GM12892 (cell line): ENCODE measurements at regions not wholly inside any gene's neighbourhood (a gene's known extent, or its start where the extent isn't known, plus 50 kb on each side); places are given as distances from the start of the nearest gene placed in this dataset.
"Not testable (repeated sequence)": the region's sequence is repeated elsewhere in the genome, so short reads cannot be mapped to it uniquely, and the experiment has no call there.

Experiments used
- DNase-seq: peaks from one replicate; pipeline ENCODE4 v3.0.0; 2011; ENCODE audit not compliant: insufficient read length
- FAIRE-seq: peaks from 2 replicates; lab custom pipeline; 2011; peaks lifted over from hg19 to GRCh38; lab: Jason Lieb, UNC
- POLR2A ChIP-seq: IDR thresholded peaks from 2 replicates; pipeline ENCODE4 v1.6.1; 2011; ENCODE audit warnings: low read depth, low read length, control low read depth
- POLR2AphosphoS5 ChIP-seq: IDR thresholded peaks from 2 replicates; pipeline ENCODE4 v1.6.1; 2011; ENCODE audit warnings: low read depth, low read length, control low read depth
- TAF1 ChIP-seq: IDR thresholded peaks from 2 replicates; pipeline ENCODE4 v1.6.1; 2011; ENCODE audit warnings: low read depth, mild to moderate bottlenecking, control low read depth, low read length, borderline replicate concordance

- no peak for TF ChIP-seq TAF1
- TF ChIP-seq POLR2AphosphoS5, result no peak
- no peak for TF ChIP-seq POLR2A
- FAIRE-seq (no peak), DNase-seq (no peak)
Observed at GRCh38 chr17:52660692-52661091, 502.2 kb upstream of the CA10 start.

DNA sequence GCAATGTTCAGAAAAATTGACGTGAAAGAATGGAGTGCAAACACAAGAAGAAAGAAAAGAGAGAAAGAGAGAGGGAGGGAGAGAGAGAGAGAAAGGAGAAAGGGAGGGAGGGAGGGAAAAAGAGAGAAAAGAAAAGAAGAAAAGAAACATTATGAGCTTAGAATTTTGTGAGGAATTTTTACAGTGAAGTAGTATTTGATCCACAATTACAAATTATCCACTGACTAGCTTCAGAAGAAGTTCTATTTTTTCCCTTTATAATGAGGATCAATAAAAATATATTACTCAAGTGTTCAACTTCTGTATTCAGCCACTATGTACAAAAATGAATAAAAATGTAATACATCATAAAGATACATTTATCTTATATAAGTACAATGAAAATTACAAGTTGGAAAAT is 494.5 kb upstream of the CA10 start:
- DNase-seq (no peak), FAIRE-seq (no peak)
- TF ChIP-seq POLR2AphosphoS5 (no peak), TAF1 (no peak), POLR2A (no peak)

- TF ChIP-seq TAF1, result no peak
- TF ChIP-seq POLR2AphosphoS5, result no peak
- no peak for TF ChIP-seq POLR2A
- FAIRE-seq, result no peak
- DNase-seq, result no peak
Observed at GRCh38 chr17:52648995-52649394, 490.5 kb upstream of the CA10 start.

DNA sequence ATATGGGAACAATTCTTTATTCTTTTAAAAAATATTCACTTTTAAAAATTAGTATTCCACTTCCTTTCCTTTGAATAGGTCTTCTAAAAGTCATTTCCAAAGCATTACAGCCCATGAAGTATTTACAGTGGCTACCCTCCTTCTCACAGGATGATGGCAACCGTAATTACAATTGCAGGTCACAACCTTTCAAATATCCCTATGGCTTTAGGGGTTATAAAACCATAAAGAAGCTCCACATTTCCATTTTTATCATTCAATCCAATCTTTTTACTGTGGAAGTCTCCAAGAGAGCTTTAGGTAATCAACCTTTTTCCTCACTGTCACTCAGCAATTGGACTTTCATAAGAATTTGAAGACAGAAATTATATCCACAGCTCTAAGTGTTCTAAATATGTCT is 488.9 kb upstream of the CA10 start:
- DNase-seq, result no peak
- no peak for FAIRE-seq
- no peak for TF ChIP-seq POLR2A

- DNase-seq (no peak), FAIRE-seq (no peak)
- TF ChIP-seq POLR2AphosphoS5 (no peak), POLR2A (no peak), TAF1 (no peak)
Observed at GRCh38 chr17:52636443-52636842, 477.9 kb upstream of the CA10 start.

DNA sequence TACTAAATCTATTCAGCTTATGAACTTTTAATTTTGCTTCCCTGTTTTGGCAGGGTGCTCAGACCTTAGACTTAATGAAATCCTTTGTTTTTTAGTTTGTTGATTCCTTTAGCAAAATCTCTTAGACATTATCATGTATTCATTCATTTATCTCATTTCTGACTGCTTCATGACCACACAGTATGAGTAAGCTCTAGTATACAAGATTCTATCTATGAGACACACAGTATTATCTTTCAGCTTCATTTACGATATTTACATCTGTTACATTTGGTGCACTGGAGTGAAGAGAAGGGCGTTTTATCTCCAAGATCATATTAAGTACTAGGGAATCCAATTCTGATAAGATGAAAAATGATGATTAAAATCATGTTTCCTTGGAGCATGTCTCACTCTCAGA is 448.1 kb upstream of the CA10 start:
- no peak for TF ChIP-seq POLR2A
- TF ChIP-seq POLR2AphosphoS5, result no peak
- no peak for TF ChIP-seq TAF1
- FAIRE-seq (no peak), DNase-seq (no peak)

- no peak for DNase-seq
- no peak for FAIRE-seq
Observed at GRCh38 chr17:52606098-52606497, 447.6 kb upstream of the CA10 start.

GRCh38 chr17:52604105-52604504 is 445.6 kb upstream of the CA10 start:
- TF ChIP-seq POLR2AphosphoS5 (no peak), POLR2A (no peak), TAF1 (no peak)
- FAIRE-seq (no peak), DNase-seq (no peak)

More at GRCh38 chr17:52606098-52606497, 447.6 kb upstream of the CA10 start:
- TF ChIP-seq POLR2AphosphoS5, result no peak

GRCh38 chr17:52597452-52598215 is 439.1 kb upstream of the CA10 start:
- DNase-seq, FAIRE-seq: not testable (repeated sequence)

DNA sequence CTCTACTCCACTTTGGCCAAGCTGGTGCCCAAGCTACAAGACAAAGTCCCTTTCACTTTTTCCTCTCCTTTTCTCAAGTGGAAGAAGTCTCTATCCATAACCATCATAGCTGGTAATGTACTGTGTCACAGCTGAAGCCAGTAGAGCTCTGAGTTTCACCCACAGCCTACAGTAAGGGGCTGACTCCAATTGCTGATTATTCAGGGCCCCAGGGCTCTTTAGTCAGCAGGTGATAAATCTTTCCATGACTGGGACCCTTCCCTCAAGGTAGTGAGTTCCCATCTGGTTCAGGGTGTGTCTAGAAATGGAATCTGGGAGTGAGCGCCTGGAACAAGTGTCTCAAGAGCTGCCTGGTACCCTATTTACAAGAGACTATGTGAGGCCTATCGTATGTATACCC is 436.0 kb upstream of the CA10 start:
- no peak for TF ChIP-seq POLR2A
- TF ChIP-seq TAF1, result no peak
- no peak for TF ChIP-seq POLR2AphosphoS5
- FAIRE-seq (no peak), DNase-seq (no peak)

DNA sequence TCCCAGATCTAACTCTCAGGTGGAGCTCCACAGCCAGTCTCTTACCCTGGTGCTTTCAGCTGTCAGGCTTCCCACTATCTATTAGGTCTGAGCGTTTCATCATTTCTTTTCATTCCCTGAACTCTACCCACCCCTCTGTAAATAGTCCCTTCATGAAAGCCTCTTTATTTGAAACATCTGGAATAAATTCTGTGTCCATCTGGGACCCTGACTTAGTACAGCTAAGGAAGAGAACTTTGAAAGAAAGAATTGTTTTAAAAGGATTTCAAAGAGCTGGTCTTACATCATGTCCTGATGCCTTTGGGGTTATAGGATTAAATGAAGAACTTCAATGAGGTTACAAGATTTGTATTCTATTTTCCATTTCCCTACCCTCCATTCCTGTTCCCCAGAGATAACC is 388.5 kb upstream of the CA10 start:
- no peak for FAIRE-seq
- TF ChIP-seq TAF1 (no peak), POLR2A (no peak), POLR2AphosphoS5 (no peak)

DNA sequence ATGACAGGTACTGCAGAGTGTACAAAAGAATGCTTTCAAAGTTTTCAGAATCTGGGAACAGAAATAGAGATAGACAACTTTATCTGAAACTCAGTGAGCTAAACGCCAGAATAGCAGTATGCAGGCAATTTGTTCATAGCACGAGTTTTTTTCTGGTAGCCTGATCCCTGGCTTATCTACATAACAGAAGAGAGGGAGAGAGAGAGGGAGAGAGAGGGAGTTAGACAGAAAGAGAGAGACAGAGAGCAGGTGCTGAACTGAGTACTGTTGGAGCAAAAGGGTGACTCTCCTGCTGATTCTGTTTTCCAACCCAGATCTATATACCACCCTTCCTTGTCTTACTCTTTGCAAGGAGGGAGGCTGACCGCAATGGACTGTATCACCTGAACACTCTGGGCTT is 388.0 kb upstream of the CA10 start:
- FAIRE-seq, result no peak

More for the DNA sequence above, 388.5 kb upstream of the CA10 start:
- DNase-seq, result no peak

GRCh38 chr17:52537421-52537820 is 378.9 kb upstream of the CA10 start:
- no peak for TF ChIP-seq TAF1
- no peak for TF ChIP-seq POLR2AphosphoS5
- TF ChIP-seq POLR2A, result no peak
- FAIRE-seq (no peak), DNase-seq (no peak)

More for the DNA sequence above, 388.0 kb upstream of the CA10 start:
- DNase-seq, result no peak
- TF ChIP-seq TAF1 (no peak), POLR2A (no peak), POLR2AphosphoS5 (no peak)
